HG02852 (cell line): ENCODE measurements at regions not wholly inside any gene's neighbourhood (a gene's known extent, or its start where the extent isn't known, plus 50 kb on each side); places are given as distances from the start of the nearest gene placed in this dataset.

Experiments used
- ATAC-seq: cut with Tn5 transposase; IDR thresholded peaks from one replicate; pipeline ENCODE4 v1.9.1; 2021; ENCODE audit warnings: mild to moderate bottlenecking, moderate library complexity; ENCODE audit not compliant: unreplicated experiment

DNA sequence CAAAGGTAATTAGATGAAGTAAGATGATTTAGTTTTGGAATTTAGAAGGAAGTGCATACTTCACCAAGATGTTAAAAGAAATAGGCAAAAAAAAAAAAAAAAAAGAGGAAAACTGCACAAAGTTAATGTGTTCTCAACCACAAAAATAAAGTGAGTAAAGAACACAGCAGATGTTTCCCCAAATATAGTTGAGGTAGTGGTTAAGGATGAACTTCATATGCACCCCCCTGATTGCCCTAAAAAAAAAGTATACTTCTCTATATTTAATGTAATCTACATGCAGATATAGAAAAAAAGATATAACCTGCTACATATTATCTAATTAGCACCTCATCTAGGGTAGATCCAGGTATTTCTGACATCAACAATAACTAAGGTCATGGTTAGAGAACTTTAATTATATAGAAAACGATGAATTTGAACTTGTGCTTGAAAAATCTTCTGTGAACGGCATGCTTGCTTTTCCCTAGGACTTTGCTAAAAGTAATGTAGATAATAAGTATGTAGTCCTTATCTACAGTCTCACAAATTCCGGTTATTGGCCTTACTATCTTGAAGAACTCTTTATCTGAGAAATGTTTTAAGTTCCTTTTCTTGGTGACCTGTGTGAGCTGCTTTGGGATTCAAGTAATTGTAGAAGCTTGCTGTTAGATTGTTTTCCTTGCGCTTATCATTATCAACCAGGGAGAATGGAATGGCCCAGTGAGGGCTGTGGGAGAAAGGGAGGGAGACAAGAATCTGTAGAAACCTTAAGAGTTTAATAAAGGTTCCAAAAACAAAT, 70.1 kb upstream of the LRRC7 start:
- no peak for ATAC-seq

DNA sequence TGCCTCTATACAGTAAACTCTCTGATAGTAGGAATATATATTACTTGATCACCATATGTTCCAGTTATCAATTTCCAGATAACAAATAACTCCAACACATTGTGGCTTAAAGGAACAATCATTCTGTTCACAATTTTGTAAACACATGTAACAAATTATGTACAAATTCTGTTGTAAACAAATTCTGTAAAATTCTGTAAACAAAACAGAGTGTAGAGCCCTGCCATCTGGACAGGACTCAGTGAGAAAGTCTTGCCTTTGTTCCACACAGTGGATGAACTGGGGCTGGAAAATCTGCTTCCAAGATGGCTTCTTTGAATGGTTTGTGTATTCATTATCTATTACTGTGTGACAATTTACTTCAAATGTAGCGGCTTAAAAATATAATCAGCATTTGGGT, 69.0 kb upstream of the LRRC7 start:
- no peak for ATAC-seq

DNA sequence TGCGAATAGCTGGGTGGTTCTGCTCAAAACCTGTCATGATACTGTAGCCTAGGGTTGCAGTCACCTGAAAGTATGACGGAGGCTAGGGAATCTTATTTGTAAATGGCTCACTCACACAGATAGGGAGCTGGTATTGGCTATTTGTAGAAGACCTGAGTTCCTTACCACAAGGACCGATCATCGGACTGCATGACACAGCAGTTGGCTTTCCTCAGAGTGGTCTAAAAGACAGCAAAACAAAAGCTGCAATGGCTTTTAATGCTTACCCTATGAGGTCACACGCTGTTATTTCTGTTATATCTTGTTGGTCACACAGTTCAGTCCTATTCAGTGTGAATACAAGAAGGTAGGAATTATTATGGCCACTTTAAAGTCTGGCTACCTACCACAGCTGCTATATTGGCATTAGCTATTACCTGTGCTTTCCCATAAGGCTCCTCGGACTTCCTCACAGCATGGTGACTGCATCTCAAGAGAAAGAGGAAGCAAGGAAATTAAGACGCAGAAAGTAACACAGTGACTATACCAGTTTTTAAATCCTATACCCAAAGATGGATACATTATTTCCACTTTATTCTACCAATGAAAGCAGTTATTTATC, 68.4 kb upstream of the LRRC7 start:
- ATAC-seq: no peak

DNA sequence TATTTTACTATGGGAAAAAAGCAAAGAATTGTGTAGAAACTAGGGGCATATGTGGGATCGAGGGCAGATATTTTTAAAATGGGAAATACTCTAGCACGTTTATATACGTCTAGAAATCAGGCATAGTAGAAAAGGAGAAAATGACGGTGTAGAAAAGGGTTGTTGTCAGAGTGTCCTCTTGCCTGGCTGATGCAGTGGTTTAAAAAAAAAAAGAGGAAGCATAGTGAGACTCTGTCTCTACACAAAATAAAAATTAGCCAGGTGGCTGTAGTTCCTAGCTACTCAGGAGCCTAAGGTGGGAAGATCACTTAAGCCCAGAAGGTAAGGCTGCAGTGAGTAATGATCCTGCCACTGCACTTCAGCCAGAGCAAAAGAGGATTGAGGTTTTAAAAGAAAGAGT, 64.7 kb upstream of the LRRC7 start:
- ATAC-seq: no peak

DNA sequence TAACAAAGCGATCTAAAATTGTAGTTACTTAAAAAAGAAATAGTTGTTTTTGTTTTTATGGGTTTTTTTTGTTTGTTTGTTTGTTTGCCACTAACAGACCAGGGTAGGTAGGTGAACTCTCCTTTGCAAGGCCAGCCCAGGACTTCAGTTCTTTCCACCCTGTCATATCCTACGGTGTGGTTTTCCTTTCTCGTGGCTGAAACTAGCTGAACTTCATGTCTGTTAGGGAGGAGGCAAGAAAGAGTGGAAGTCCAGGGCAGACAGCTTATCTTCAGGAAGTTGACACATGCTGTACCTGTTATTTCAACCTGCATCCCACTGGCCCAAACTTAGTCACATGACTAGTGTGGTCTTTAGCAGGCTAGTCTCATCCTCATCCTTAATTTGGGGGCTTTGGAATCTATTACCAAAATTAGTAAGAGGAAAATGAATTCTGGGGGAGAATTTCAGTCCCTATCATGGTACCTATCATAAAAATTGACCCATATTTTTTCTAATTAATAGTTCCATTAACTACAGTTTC, 62.9 kb upstream of the LRRC7 start:
- no peak for ATAC-seq

DNA sequence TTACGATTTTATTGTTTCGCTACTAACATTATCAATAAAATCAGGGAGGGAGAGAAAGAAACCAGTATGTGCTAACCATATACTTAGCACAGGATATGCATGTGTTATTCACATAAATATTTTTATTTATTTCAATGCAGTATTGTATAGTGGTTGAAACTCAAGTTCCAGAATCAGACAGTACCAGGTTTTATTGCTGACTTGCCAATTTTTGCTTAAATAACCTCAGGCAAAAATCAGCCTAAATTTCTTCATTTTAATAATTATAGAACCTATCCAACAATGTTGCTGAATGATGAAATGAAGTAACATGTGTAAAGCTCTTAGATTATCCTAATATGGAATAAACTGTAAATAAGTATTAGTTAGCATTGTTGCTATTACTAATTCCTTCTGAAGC, 61.4 kb upstream of the LRRC7 start:
- ATAC-seq: no peak

DNA sequence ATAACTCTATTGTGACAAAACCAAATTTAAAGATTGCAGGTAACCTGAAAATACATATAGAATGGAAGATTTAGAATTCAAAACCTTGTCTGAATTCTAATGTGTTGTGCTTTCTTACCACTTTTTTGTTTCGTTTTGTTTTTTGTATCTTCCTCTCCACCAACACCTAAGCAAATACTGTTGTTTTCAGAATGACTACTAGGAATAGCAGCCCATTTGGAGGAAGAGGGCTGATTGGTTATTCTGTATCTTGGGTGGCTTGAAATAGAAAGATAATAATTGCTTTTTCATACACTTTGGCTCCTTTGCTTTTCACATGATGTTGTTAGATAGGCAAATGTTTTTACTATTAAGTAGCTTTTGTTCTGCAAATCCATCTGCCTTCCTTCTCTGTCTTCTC, 61.0 kb upstream of the LRRC7 start:
- ATAC-seq: no peak

DNA sequence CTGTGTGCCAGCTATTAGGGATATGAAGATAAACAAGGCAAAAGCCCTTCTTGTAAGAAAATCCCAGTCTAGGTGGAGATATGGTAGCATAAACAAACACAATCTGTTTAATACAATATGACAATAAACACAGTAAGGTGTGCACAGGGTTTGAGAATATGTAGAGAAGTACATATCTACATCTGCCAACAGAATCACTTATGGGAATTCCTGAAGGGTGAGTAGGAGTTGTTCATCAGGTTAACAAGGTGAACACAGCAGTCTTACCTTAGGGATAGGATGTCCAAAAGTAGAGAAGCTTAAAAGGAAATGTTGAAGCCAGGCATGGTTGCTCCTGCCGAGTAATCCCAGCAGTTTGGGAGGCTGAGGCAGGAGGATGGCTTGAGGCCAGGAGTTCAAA, 57.7 kb upstream of the LRRC7 start:
- no peak for ATAC-seq

DNA sequence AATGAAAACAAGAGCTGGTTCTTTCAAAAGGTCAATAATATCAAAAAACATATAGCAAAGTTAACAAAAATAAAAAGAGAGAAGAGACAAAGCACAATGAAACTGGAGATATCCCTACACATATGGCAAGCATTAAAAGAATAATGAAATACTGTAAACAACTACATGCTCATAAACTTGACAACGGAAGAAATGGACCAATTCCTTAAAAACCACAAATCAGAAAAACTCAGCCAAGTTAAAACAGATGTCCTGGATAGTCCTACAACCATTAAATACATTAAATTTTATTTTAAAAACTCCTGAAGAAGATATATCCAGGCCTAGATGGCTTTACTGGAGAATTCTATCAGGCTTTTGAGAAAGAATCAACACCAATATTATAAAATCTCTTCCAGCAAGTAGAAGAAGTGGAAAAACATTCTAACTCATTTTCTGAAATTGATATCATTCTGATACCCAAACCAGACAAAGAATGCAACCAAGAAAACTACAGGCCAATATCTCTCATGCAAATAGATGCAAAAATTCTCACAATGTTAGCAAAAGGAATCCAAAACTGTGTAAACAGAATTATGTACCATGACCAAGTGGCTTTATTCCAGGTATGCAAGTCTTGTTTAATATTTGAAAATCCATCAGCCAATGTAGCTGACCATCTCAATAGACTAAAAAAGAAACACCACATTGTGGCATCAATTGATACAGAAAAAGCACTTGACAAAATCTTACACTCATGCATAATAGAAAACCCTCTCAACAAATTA, 56.1 kb upstream of the LRRC7 start:
- ATAC-seq: no peak

DNA sequence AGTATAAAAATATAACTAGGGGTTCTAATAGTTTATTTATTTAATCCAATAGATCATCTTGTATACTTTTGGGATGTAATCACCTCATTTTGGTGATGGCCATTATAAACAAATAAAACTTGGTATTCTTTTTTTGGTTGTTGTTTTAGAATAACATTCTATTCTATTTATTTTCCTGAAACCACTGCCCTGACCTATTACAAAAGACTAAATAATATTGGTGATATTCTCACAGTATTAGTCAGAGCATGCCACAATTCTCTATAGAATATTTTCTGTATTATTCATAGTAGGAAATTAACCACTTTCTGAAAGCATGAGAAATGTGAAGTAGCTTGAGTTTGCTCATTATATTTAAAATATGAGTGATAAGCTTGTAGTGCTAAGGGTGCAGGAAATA, 54.1 kb upstream of the LRRC7 start:
- ATAC-seq: no peak
